ENCODE measurements at regions not wholly inside any gene's neighbourhood (a gene's known extent, or its start where the extent isn't known, plus 50 kb on each side); places are given as distances from the start of the nearest gene placed in this dataset.

DNA sequence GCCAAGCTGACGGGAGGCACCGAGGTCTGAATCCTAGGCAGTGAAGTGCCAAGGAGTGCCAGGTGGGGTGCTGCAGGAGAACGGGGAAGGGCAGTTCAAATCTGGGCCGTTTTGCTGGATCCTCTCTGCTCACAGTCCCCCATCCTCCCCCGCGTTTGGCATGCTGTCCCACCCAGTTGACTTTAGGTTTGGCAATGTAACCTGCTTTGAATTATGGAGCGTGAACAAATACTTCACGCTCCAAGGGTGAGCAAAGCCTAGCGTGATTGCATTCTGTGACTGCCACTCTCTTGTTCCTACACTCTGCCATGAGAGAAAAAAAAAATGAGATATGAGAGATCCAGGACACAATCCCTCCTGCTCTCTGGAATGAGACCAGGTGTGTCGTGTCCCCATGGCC lies 381.9 kb downstream of the ZNF516 start:
- Histone ChIP-seq H3K36me3 (ENCODE audit: control insufficient read depth, insufficient read depth, low read length) (no peaks in the 10 kb centered on the region), H3K4me1 (ENCODE audit: control insufficient read depth, insufficient read depth, low read length, poor library complexity, severe bottlenecking) (no peaks in the 10 kb centered on the region), H3K4me3 (ENCODE audit: low read depth, low read length) (no peak overlapping the region), H3K27ac (ENCODE audit: insufficient read depth, low read length, poor library complexity, severe bottlenecking) (no peak overlapping the region), H3K9me3 (ENCODE audit: control insufficient read depth in 2 of 2, low read length in 2 of 2) (no peaks in the 10 kb centered on the region), H3K27me3 (ENCODE audit: control insufficient read depth, insufficient read depth, low read length) (peaks cover 2% of the 10 kb centered on the region)
- H3K27me3 Mint-ChIP-seq = no peaks in the 10 kb centered on the region
- H3K9me3 Mint-ChIP-seq = peaks cover 0 to 7% (median 0%) of the 10 kb centered on the region in 7 donors
- H3K4me3 Mint-ChIP-seq = no peak overlapping the region
- no peaks in the 10 kb centered on the region for H3K4me1 Mint-ChIP-seq
- no peak overlapping the region for H3K27ac Mint-ChIP-seq
- DNase-seq (no peak), ATAC-seq (ENCODE audit: low read depth in 2 of 2) (no peak)
- H3K36me3 Mint-ChIP-seq = no peaks in the 10 kb centered on the region

GRCh38 chr18:76102626-76103025 lies 392.4 kb downstream of the ZNF516 start:
- Mint-ChIP-seq H3K27me3 (peaks cover 5% of the 10 kb centered on the region), H3K27ac (no peak overlapping the region), H3K4me1 (no peaks in the 10 kb centered on the region), H3K4me3 (no peak overlapping the region), H3K9me3 (peaks cover 0 to 19% (median 3%) of the 10 kb centered on the region in 7 donors), H3K36me3 (no peaks in the 10 kb centered on the region)
- no peak for DNase-seq
- Histone ChIP-seq H3K36me3 (ENCODE audit: control insufficient read depth, insufficient read depth, low read length) (no peaks in the 10 kb centered on the region), H3K4me1 (ENCODE audit: control insufficient read depth, insufficient read depth, low read length, poor library complexity, severe bottlenecking) (no peaks in the 10 kb centered on the region), H3K9me3 (ENCODE audit: control insufficient read depth in 2 of 2, low read length in 2 of 2) (peaks cover 3 to 4% of the 10 kb centered on the region in 2 experiments), H3K27me3 (ENCODE audit: control insufficient read depth, insufficient read depth, low read length) (no peaks in the 10 kb centered on the region), H3K4me3 (ENCODE audit: low read depth, low read length) (no peak overlapping the region), H3K27ac (ENCODE audit: insufficient read depth, low read length, poor library complexity, severe bottlenecking) (no peak overlapping the region)
- ATAC-seq (ENCODE audit: low read depth in 2 of 2) = no peak

GRCh38 chr18:76102156-76102555 lies 392.9 kb downstream of the ZNF516 start:
- no peaks in the 10 kb centered on the region for H3K36me3 Mint-ChIP-seq
- H3K9me3 ChIP-seq (ENCODE audit: control insufficient read depth in 2 of 2, low read length in 2 of 2) = peaks cover 3 to 4% of the 10 kb centered on the region in 2 experiments
- no peak overlapping the region for H3K4me3 ChIP-seq (ENCODE audit: low read depth, low read length)
- ATAC-seq (ENCODE audit: low read depth in 2 of 2) (no peak), DNase-seq (no peak)
- H3K4me1 ChIP-seq (ENCODE audit: control insufficient read depth, insufficient read depth, low read length, poor library complexity, severe bottlenecking) = no peaks in the 10 kb centered on the region
- H3K4me1 Mint-ChIP-seq = no peaks in the 10 kb centered on the region
- H3K27me3 Mint-ChIP-seq = peaks cover 5% of the 10 kb centered on the region
- no peak overlapping the region for H3K27ac ChIP-seq (ENCODE audit: insufficient read depth, low read length, poor library complexity, severe bottlenecking)
- peaks cover 0 to 17% (median 3%) of the 10 kb centered on the region in 7 donors for H3K9me3 Mint-ChIP-seq
- no peaks in the 10 kb centered on the region for H3K36me3 ChIP-seq (ENCODE audit: control insufficient read depth, insufficient read depth, low read length)
- H3K27ac Mint-ChIP-seq = no peak overlapping the region
- H3K27me3 ChIP-seq (ENCODE audit: control insufficient read depth, insufficient read depth, low read length) = no peaks in the 10 kb centered on the region
- H3K4me3 Mint-ChIP-seq = no peak overlapping the region

GRCh38 chr18:76099931-76100457 lies 395.0 kb downstream of the ZNF516 start:
- Mint-ChIP-seq H3K27ac (no peak overlapping the region), H3K36me3 (no peaks in the 10 kb centered on the region), H3K4me1 (no peaks in the 10 kb centered on the region), H3K9me3 (peaks cover 0 to 16% (median 3%) of the 10 kb centered on the region in 7 donors), H3K4me3 (no peak overlapping the region), H3K27me3 (peaks cover 5% of the 10 kb centered on the region)
- ATAC-seq (ENCODE audit: low read depth in 2 of 2) (no peak), DNase-seq (no peak)
- Histone ChIP-seq H3K9me3 (ENCODE audit: control insufficient read depth in 2 of 2, low read length in 2 of 2) (peaks cover 3 to 4% of the 10 kb centered on the region in 2 experiments), H3K4me3 (ENCODE audit: low read depth, low read length) (no peak overlapping the region), H3K4me1 (ENCODE audit: control insufficient read depth, insufficient read depth, low read length, poor library complexity, severe bottlenecking) (no peaks in the 10 kb centered on the region), H3K27me3 (ENCODE audit: control insufficient read depth, insufficient read depth, low read length) (no peaks in the 10 kb centered on the region), H3K27ac (ENCODE audit: insufficient read depth, low read length, poor library complexity, severe bottlenecking) (no peak overlapping the region), H3K36me3 (ENCODE audit: control insufficient read depth, insufficient read depth, low read length) (no peaks in the 10 kb centered on the region)

DNA sequence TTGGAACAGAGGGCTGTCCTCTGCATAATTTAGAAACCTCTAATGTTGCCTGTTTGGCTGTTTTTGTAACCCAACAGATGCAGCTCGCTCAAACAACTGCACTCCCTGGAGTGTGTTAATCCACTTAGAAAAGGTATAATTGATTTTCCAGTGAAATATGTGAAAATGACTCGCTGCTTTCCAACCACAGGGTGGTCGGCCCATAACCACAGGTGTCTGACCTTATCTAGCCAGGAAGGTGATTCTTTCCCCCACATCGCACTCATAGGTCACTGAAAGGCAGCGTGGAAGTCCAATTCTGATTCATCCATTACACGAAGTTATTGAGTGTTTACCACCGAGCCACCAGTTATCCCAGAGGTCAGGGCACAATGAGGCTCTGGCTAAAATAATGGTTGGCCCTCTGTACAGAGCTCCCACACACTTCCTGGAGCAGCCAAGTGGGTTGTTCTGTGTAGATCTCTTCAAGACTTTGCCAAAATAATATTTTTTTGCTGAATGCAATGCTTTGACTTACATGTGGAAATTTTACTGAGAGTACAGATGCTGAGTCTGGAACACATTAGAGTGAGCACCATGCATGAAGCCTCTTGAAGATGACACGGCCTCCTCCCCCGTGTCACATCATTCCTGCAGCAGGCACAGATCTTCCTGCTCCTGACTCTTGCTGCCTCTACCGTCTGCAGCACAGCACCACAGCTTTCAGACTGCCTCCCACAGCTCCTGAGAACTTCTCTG lies 396.2 kb downstream of the ZNF516 start:
- ATAC-seq (ENCODE audit: low read depth in 2 of 2) (no peak), DNase-seq (no peak)
- H3K36me3 Mint-ChIP-seq = no peaks in the 10 kb centered on the region
- peaks cover 5% of the 10 kb centered on the region for H3K27me3 Mint-ChIP-seq
- no peak overlapping the region for H3K27ac Mint-ChIP-seq
- H3K27ac ChIP-seq (ENCODE audit: insufficient read depth, low read length, poor library complexity, severe bottlenecking) = no peak overlapping the region
- no peak overlapping the region for H3K4me3 ChIP-seq (ENCODE audit: low read depth, low read length)
- no peak overlapping the region for H3K4me3 Mint-ChIP-seq
- no peaks in the 10 kb centered on the region for H3K36me3 ChIP-seq (ENCODE audit: control insufficient read depth, insufficient read depth, low read length)
- H3K27me3 ChIP-seq (ENCODE audit: control insufficient read depth, insufficient read depth, low read length) = no peaks in the 10 kb centered on the region
- H3K4me1 Mint-ChIP-seq = no peaks in the 10 kb centered on the region
- peaks cover 0 to 3% of the 10 kb centered on the region in 2 experiments for H3K9me3 ChIP-seq (ENCODE audit: control insufficient read depth in 2 of 2, low read length in 2 of 2)
- H3K9me3 Mint-ChIP-seq = peaks cover 0 to 16% (median 8%) of the 10 kb centered on the region in 7 donors
- no peaks in the 10 kb centered on the region for H3K4me1 ChIP-seq (ENCODE audit: control insufficient read depth, insufficient read depth, low read length, poor library complexity, severe bottlenecking)

- ATAC-seq (ENCODE audit: low read depth in 2 of 2) = no peak
- no peaks in the 10 kb centered on the region for H3K36me3 ChIP-seq (ENCODE audit: control insufficient read depth, insufficient read depth, low read length)
These were observed 413.5 kb downstream of the ZNF516 start for GRCh38 chr18:76081536-76081935.

GRCh38 chr18:76080430-76080829 lies 414.6 kb downstream of the ZNF516 start:
- Histone ChIP-seq H3K27ac (ENCODE audit: insufficient read depth, low read length, poor library complexity, severe bottlenecking) (no peak overlapping the region), H3K4me3 (ENCODE audit: low read depth, low read length) (no peak overlapping the region), H3K4me1 (ENCODE audit: control insufficient read depth, insufficient read depth, low read length, poor library complexity, severe bottlenecking) (no peaks in the 10 kb centered on the region), H3K9me3 (ENCODE audit: control insufficient read depth in 2 of 2, low read length in 2 of 2) (no peaks in the 10 kb centered on the region), H3K36me3 (ENCODE audit: control insufficient read depth, insufficient read depth, low read length) (no peaks in the 10 kb centered on the region), H3K27me3 (ENCODE audit: control insufficient read depth, insufficient read depth, low read length) (no peaks in the 10 kb centered on the region)
- no peaks in the 10 kb centered on the region for H3K36me3 Mint-ChIP-seq
- no peak overlapping the region for H3K4me3 Mint-ChIP-seq
- ATAC-seq (ENCODE audit: low read depth in 2 of 2) (no peak), DNase-seq (no peak)
- no peak overlapping the region for H3K27ac Mint-ChIP-seq
- peaks cover 0 to 5% (median 0%) of the 10 kb centered on the region in 7 donors for H3K9me3 Mint-ChIP-seq
- H3K27me3 Mint-ChIP-seq = no peaks in the 10 kb centered on the region
- H3K4me1 Mint-ChIP-seq = no peaks in the 10 kb centered on the region

More at GRCh38 chr18:76081536-76081935, 413.5 kb downstream of the ZNF516 start:
- Histone ChIP-seq H3K4me1 (ENCODE audit: control insufficient read depth, insufficient read depth, low read length, poor library complexity, severe bottlenecking) (no peaks in the 10 kb centered on the region), H3K27me3 (ENCODE audit: control insufficient read depth, insufficient read depth, low read length) (no peaks in the 10 kb centered on the region), H3K4me3 (ENCODE audit: low read depth, low read length) (no peak overlapping the region), H3K9me3 (ENCODE audit: control insufficient read depth in 2 of 2, low read length in 2 of 2) (no peaks in the 10 kb centered on the region), H3K27ac (ENCODE audit: insufficient read depth, low read length, poor library complexity, severe bottlenecking) (no peak overlapping the region)
- H3K36me3 Mint-ChIP-seq = no peaks in the 10 kb centered on the region
- H3K9me3 Mint-ChIP-seq = peaks cover 0 to 5% (median 0%) of the 10 kb centered on the region in 7 donors
- no peak overlapping the region for H3K4me3 Mint-ChIP-seq
- no peak for DNase-seq
- H3K4me1 Mint-ChIP-seq = no peaks in the 10 kb centered on the region
- H3K27ac Mint-ChIP-seq = no peak overlapping the region
- no peaks in the 10 kb centered on the region for H3K27me3 Mint-ChIP-seq

DNA sequence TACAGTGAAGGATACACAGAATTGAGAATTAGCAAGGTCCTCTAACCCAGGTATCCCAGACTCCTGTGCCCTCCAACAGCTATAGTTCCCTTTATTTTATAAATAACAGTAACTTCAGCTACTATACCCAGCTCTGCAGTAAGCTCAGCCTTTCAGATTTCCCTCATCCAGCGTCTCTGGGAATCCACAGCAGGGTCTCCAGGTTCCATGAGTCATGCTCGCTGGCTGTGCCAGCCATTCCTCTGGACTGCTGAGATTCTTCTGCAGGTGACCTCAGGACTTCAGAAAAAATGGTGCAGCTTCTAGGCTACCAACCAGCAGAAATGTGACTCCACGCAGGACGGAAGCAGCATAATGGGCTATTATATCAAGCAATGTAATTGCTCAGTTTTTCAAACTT lies 419.3 kb downstream of the ZNF516 start:
- Mint-ChIP-seq H3K36me3 (no peaks in the 10 kb centered on the region), H3K27me3 (peaks cover 4% of the 10 kb centered on the region), H3K9me3 (peaks cover 0 to 9% (median under 1%) of the 10 kb centered on the region in 7 donors), H3K4me3 (no peak overlapping the region), H3K27ac (no peak overlapping the region), H3K4me1 (no peaks in the 10 kb centered on the region)
- no peak for ATAC-seq (ENCODE audit: low read depth in 2 of 2)
- Histone ChIP-seq H3K4me3 (ENCODE audit: low read depth, low read length) (no peak overlapping the region), H3K9me3 (ENCODE audit: control insufficient read depth in 2 of 2, low read length in 2 of 2) (no peaks in the 10 kb centered on the region), H3K27me3 (ENCODE audit: control insufficient read depth, insufficient read depth, low read length) (no peaks in the 10 kb centered on the region), H3K4me1 (ENCODE audit: control insufficient read depth, insufficient read depth, low read length, poor library complexity, severe bottlenecking) (no peaks in the 10 kb centered on the region), H3K27ac (ENCODE audit: insufficient read depth, low read length, poor library complexity, severe bottlenecking) (no peak overlapping the region), H3K36me3 (ENCODE audit: control insufficient read depth, insufficient read depth, low read length) (no peaks in the 10 kb centered on the region)
- no peak for DNase-seq
